ENCODE measurements at regions not wholly inside any gene's neighbourhood (a gene's known extent, or its start where the extent isn't known, plus 50 kb on each side); places are given as distances from the start of the nearest gene placed in this dataset.

DNA sequence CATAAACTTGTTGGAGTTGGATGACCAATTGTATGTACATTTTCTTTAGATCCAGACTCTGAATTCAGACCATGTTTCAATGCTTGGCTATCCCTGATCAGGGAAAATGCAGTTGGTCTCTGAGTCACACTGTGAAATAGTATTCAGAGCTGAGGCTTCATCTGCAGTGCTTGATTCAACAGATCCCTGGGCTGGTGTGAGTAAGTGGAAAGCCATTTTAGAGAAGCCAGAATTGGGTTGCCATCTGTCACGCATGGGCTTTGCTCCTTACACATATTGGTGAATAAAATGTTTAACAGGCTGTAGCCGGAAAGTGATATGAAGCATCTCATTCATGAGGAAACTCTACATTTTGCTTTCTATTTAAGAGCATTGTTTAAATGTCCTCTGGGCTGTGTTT, 50.0 kb upstream of the ACYP2 start:
- no peak for DNase-seq (ENCODE audit: low spot score)
- TF ChIP-seq, protein P1, sequence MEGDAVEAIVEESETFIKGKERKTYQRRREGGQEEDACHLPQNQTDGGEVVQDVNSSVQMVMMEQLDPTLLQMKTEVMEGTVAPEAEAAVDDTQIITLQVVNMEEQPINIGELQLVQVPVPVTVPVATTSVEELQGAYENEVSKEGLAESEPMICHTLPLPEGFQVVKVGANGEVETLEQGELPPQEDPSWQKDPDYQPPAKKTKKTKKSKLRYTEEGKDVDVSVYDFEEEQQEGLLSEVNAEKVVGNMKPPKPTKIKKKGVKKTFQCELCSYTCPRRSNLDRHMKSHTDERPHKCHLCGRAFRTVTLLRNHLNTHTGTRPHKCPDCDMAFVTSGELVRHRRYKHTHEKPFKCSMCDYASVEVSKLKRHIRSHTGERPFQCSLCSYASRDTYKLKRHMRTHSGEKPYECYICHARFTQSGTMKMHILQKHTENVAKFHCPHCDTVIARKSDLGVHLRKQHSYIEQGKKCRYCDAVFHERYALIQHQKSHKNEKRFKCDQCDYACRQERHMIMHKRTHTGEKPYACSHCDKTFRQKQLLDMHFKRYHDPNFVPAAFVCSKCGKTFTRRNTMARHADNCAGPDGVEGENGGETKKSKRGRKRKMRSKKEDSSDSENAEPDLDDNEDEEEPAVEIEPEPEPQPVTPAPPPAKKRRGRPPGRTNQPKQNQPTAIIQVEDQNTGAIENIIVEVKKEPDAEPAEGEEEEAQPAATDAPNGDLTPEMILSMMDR (IDR thresholded peaks at IDR 0.05; ENCODE audit: extremely low read depth, insufficient read depth, missing control alignments) = no peak

DNA sequence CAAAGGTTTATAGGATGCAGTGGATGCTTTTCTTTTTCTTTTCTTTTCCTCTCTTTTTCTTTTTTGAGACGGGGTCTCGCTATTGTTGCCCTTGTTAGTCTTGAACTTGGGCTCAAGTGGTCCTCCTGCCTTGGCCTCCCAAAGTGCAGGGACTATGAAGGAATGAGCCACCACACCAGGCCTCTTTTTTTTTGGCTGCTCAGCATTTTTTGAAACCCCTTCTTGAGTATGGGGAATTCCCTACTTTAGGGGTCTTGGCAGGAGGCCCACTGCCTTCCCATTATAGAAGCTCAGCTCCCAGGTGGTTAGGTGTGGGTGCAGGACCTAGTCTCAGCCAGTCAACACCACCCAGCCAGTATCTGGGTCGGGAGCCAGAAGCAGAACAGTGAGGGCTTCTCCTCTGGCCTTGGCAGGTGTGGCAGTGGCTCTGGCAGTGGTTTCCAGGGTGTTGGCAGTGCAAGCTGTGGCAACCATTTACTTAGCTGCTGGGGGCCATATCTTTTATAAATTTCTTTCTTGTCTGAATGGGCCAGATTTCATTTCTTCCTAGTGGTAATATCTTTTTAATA, 51.4 kb upstream of the ACYP2 start:
- DNase-seq (ENCODE audit: low spot score) = no peak
- in situ Hi-C loops (cut with MboI; ENCODE audit: low pct_unique_long_range_greater_than_20kb, low sequenced_read_pairs, unreplicated experiment) = no loop called here
- TF ChIP-seq, protein P1 (IDR thresholded peaks at IDR 0.05; ENCODE audit: extremely low read depth, insufficient read depth, missing control alignments) = no peak

More for the DNA sequence above, 50.0 kb upstream of the ACYP2 start:
- in situ Hi-C loops (cut with MboI; ENCODE audit: low pct_unique_long_range_greater_than_20kb, low sequenced_read_pairs, unreplicated experiment) = no loop called here

DNA sequence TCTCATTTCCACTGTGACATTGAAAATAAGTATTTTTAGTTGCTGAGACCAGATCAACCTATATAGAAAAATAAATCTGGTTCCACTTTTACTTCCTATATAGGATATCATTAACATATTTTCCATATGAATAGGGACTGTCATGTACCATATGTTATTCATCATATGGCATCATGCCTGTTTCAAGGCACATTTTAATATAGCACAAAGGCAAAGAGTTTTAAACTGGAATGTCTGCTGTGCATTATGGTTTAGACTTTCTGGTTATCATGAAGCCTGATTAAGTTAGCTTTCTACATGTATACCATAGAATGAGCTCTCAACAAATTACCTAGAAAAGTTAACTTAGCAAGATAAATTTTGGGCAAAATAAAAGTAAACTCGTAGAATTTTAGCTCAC, 53.0 kb upstream of the ACYP2 start:
- DNase-seq (ENCODE audit: low spot score) = no peak
- TF ChIP-seq, protein P1 (IDR thresholded peaks at IDR 0.05; ENCODE audit: extremely low read depth, insufficient read depth, missing control alignments) = no peak
- in situ Hi-C loops (cut with MboI; ENCODE audit: low pct_unique_long_range_greater_than_20kb, low sequenced_read_pairs, unreplicated experiment) = no loop called here

DNA sequence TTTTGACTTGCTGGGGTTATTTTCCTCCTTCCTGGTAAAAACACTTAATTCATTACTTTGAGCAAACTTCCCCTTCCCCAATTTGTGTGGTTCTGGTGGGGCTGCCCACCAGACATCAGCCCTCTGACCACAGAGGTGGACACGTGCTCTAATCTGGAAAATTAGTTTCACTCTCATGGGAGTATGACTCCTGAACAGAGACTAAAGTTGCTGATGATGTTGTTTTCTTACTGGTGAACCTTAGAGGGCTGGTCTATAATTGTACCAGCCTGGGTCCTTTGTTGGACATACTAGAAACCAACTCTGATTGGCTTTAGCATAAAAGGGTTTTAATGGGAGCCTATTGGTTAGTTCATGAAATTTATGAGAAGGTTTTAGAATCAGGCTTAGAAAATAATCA, 54.1 kb upstream of the ACYP2 start:
- in situ Hi-C loops (cut with MboI; ENCODE audit: low pct_unique_long_range_greater_than_20kb, low sequenced_read_pairs, unreplicated experiment) = no loop called here
- no peak for DNase-seq (ENCODE audit: low spot score)
- TF ChIP-seq, protein P1 (IDR thresholded peaks at IDR 0.05; ENCODE audit: extremely low read depth, insufficient read depth, missing control alignments) = no peak

DNA sequence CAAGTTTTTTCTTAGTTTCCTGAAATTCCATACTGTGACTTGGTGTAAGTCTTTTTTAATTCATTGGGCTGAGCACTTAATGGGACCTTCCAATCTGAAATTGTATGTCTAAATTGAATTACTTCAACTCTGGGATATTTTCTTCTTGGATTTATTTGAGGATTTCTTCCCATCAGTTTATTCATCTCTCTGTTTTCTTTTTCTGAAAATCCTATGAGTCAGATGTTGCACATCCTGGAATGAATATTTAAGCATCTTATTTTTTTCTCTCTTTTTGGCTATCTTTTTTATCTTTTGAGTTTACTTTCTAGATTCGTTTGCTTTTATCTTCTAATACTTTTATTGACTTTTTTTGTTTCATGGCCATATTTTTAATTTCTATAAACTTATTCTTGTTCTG, 55.4 kb upstream of the ACYP2 start:
- in situ Hi-C loops (cut with MboI; ENCODE audit: low pct_unique_long_range_greater_than_20kb, low sequenced_read_pairs, unreplicated experiment) = no loop called here
- DNase-seq (ENCODE audit: low spot score) = no peak
- TF ChIP-seq, protein P1 (IDR thresholded peaks at IDR 0.05; ENCODE audit: extremely low read depth, insufficient read depth, missing control alignments) = no peak

DNA sequence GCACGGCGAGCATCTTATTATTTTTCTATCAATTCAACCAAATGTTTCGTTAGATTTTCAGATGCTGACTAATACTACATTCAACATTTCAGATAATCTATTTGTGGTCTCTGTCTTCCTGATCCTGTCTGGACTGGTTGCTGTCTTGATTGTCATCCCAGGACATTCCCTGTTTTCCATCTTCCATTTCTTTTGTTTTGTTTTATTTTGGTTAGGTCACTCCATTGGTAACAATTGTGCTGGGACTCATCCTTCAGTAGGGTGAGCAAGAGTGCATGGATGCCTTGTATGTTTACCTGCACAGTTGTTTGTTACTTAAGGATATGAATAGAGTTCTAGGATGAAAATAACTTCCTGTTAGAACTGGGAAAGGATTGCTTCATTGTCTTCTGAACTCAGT, 55.9 kb upstream of the ACYP2 start:
- TF ChIP-seq, protein P1 (IDR thresholded peaks at IDR 0.05; ENCODE audit: extremely low read depth, insufficient read depth, missing control alignments) = no peak
- in situ Hi-C loops (cut with MboI; ENCODE audit: low pct_unique_long_range_greater_than_20kb, low sequenced_read_pairs, unreplicated experiment) = no loop called here
- no peak for DNase-seq (ENCODE audit: low spot score)

DNA sequence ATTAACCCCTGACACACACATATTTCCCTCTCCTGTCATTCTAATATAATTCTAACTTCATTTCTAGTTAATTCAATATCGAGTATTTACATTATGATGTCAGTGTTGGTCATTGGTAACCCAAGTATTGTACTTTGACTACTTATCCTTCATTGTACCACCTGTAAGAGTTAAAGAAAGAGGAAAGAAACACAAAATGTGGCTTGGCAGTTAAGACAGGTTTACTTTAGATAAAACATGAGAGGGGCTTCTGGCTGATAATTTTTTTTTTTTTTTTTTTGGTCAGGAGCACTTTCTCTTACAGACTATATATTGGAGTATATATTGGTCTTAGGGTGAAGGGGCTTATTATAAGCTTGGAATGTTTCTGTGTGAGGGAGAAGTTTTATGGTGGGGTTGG, 57.0 kb upstream of the ACYP2 start:
- TF ChIP-seq, protein P1 (IDR thresholded peaks at IDR 0.05; ENCODE audit: extremely low read depth, insufficient read depth, missing control alignments) = no peak
- no peak for DNase-seq (ENCODE audit: low spot score)

More for the DNA sequence above, 57.0 kb upstream of the ACYP2 start:
- in situ Hi-C loops (cut with MboI; ENCODE audit: low pct_unique_long_range_greater_than_20kb, low sequenced_read_pairs, unreplicated experiment) = no loop called here

All from GM13977 (cell line).